ENCODE measurements at regions not wholly inside any gene's neighbourhood (a gene's known extent, or its start where the extent isn't known, plus 50 kb on each side); places are given as distances from the start of the nearest gene placed in this dataset.
"Not testable (repeated sequence)": the region's sequence is repeated elsewhere in the genome, so short reads cannot be mapped to it uniquely, and the experiment has no call there.

DNA sequence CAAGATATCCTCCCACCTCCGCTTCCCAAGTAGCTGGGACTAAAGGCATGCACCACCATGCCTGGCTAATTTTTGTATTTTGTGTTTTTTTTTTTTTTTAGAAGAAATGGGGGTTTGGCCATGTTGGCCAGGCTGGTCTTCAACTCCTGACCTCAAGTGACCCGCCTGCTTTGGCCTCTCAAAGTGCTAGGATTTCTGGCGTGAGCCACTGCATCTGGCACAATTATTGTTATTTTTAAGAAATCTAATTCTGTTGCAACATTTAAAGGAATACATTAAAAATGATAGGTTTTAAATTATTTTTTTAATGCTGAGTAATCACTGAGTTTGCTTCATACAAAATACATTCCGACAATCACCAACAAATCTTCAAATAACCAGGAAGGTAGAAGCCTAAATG is 178.1 kb upstream of the SEMA3E start:
- DNase-seq (ENCODE audit: low spot score): no peak

DNA sequence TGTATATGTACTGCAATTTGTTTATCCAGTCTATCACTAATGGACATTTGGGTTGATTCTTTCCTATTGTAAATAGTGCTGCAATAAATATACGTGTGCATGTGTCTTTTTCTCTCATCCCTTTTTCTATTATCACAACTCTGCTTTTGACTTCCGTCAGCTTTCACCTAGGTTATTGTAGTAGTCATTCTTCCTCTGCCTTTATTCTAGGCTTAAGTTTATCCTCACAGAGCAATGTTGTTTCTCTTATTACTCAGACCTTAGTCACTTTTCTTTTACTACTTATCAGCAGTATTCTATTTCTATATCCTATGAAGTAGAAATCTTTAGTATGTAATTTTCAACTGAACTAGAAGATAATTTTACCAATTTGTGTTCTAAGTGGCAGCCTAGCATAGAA is 175.3 kb upstream of the SEMA3E start:
- no peak for DNase-seq (ENCODE audit: low spot score)

- no peak for DNase-seq (ENCODE audit: low spot score)
Observed at GRCh38 chr7:83821866-83822265, 172.9 kb upstream of the SEMA3E start.

DNA sequence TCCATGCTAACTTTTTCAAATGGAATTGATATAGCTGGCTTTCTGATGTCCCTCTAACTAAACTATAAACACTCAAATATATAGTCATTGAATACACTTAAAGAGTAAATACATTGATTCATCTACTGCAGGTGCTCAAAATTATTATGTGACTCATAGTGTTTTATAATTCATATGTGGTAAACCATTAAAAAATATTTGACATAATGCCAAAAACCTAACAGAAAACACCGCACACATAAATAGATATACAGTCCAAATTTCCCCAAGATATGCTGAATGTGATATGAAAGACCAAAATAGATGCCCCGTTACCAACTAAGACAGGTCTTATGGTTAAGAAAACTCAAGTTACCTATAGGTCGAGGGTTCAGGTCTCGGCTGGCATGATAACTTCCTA is 171.7 kb upstream of the SEMA3E start:
- no peak for DNase-seq (ENCODE audit: low spot score)

DNA sequence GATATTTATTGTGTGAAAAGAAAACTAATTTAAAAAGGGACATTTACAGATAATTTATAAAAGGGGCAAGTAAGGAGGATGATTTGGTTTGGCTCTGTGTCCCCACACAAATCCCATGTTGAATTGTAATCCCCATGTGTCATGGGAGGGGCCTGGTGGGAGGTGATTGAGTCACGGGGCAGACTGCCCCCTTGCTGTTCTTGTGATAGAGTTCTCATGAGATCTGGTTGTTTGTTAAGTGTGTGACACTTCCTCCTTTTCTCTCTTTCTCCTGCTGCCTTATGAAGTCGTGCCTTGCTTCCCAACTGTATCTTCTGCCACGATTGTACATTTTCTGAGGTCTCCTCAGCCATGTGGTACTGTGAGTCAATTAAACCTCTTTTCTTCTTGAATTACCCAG is 171.0 kb upstream of the SEMA3E start:
- DNase-seq (ENCODE audit: low spot score): no peak

GRCh38 chr7:83814480-83814879 is 165.5 kb upstream of the SEMA3E start:
- DNase-seq (ENCODE audit: low spot score): no peak

DNA sequence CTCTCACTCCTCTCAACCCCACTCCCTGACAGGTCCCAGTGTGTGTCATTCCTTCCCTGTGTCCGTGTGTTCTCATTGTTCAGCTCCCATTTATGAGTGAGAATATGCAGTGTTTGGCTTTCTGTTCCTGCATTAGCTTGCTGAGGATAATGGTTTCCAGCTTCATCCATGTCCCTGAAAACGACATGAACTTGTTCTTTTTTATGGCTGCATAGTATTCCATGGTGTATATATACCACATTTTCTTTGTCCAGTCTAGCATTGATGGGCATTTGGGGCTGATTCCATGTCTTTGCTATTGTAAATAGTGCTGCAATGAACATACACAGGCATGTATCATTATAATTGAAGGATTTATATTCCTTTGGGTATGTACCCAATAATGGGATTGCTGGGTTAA is 163.6 kb upstream of the SEMA3E start:
- DNase-seq (ENCODE audit: low spot score): not testable (repeated sequence)

- DNase-seq (ENCODE audit: low spot score): no peak
Observed at GRCh38 chr7:83808982-83809381, 160.0 kb upstream of the SEMA3E start.

GRCh38 chr7:83807774-83808173 is 158.8 kb upstream of the SEMA3E start:
- DNase-seq (ENCODE audit: low spot score): no peak

DNA sequence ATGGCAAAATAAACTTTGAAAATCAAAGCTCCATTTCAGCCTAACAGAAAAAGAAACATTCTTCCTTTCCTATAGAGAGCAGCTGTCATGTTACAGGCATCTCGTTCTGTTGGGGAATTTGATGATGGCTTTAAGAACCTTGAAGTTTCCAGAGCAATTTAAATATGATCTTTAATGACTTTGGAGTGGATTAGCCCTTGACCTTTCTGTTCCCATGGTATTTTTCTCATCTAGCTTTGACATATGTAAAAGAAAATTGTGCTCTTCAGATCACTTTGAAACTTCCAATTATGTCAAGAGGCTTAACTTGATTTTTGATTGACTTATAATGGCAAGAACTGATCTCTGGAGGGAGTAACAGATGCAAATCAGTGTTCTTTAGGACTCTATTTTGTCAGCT is 157.6 kb upstream of the SEMA3E start:
- no peak for DNase-seq (ENCODE audit: low spot score)

DNA sequence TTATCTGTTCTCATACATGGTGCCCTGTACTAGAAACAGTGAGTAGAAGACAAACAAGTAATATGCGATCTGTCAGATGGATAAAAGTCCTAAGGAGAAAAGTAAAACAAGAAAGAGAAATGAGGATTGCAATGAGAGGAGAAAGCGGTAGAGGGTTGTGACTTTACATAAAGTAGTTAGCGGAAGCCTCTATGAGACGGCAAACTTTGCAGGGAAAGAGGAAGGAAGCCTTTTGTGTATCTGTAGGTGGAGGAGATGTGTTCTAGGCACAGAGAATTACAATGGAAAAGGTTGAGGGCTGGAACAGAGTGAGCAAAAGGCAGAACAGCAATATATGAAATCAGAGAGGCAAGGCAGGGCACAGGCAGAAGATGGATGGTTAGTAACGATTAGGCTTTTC is 150.4 kb upstream of the SEMA3E start:
- DNase-seq (ENCODE audit: low spot score): no peak

- no peak for DNase-seq (ENCODE audit: low spot score)
Observed at GRCh38 chr7:83798489-83798888, 149.6 kb upstream of the SEMA3E start.

- no peak for DNase-seq (ENCODE audit: low spot score)
Observed at GRCh38 chr7:83796760-83797159, 147.8 kb upstream of the SEMA3E start.

DNA sequence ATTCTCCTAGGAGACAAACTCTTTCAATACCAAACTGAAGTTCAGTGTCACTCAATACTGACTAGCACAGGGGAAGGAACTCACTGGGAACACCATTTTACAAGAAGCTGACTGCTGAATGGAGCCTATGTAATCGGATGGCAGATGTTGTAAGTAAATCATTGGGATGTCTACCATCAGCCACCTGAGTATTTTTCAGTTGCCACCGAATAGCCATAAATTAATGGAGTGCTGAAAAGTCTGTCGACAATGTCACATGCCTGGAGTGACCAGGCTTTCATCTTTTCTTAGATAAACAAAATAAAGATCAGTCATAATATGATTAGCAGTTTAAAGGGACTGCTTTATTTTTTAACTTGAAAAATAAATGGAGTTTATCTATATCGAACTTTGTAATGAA is 145.9 kb upstream of the SEMA3E start:
- DNase-seq (ENCODE audit: low spot score): no peak

DNA sequence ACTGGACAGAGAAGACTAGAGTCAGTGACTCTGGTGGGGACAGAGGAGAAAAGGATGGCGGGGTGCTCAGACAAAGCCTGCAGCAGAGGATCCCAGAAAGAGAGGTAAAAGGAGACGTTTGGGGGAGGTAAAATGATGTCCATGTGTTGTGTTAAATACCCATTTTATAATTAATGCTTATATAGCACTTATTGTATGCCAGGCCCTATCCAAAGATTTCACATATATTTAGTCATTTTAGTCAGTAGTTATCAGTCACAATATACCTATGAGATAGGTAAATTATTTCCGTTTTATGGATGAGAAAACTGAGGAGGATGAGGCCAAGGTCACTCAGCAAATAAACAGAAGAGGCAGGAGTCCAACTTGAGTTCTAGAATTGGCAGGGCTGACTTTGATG is 144.6 kb upstream of the SEMA3E start:
- DNase-seq (ENCODE audit: low spot score): no peak

DNA sequence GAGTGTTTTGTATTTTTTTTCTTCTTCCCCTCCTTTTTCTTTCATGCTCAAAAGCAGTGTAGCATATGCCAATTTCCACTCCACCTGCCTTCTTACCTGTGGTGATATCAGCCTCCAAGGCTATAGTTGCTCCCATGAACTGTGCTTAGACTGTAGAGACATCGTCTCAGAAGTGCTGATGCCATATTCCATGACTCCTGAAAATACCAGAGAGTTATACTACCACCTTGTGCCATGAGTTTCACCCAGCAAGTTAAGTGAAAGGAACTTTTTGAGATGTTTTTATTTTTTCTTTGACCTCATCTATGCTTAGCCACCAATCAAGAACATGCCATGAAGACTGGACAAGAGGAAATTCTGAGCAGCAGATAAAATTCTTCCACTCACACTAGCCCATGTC is 142.8 kb upstream of the SEMA3E start:
- no peak for DNase-seq (ENCODE audit: low spot score)

GRCh38 chr7:83786858-83787257 is 137.9 kb upstream of the SEMA3E start:
- DNase-seq (ENCODE audit: low spot score): no peak

- no peak for DNase-seq (ENCODE audit: low spot score)
Observed at GRCh38 chr7:83782628-83783027, 133.7 kb upstream of the SEMA3E start.

DNA sequence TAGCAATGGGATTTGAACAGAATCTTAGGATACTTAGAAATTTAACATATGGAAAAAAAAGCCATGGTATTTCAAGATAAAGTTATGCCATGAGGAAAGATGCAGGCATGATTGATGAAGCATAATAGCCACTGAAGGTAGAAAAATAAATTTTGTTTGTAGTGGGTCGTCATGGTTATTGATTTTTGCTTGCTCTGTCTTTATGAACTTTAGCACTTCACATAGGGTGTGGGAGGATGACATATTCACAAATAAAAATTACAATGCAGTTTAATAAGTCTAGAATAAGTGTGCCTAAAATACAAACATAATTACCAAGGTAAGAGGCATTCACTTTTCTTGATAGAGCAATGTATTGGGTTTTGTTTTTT is 129.1 kb upstream of the SEMA3E start:
- no peak for DNase-seq (ENCODE audit: low spot score)

GRCh38 chr7:83777406-83778072 is 128.6 kb upstream of the SEMA3E start:
- DNase-seq (ENCODE audit: low spot score): no peak

DNA sequence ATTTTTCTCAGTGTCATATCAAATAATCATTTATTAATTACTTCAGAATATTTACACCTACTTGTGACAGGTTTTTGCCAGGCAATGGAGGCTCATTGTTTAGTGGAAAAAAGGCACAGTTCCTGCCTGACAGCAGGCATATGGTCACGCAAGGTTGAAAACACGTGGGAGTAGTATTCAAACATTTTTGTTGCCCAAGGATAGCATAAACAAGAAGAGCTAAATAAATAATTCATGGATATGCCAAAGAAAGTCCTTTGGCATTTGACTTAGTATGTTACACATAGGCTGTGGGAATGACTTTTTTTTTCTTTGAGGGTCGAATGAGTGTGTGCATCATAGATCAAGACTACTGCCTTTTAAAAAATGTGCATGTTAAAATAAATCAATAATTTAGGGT is 120.5 kb upstream of the SEMA3E start:
- no peak for DNase-seq (ENCODE audit: low spot score)

- no peak for DNase-seq (ENCODE audit: low spot score)
Observed at GRCh38 chr7:83751217-83751616, 102.3 kb upstream of the SEMA3E start.

- no peak for DNase-seq (ENCODE audit: low spot score)
Observed at GRCh38 chr7:83749495-83749894, 100.6 kb upstream of the SEMA3E start.

- no peak for DNase-seq (ENCODE audit: low spot score)
Observed at GRCh38 chr7:83739527-83739926, 90.6 kb upstream of the SEMA3E start.

DNA sequence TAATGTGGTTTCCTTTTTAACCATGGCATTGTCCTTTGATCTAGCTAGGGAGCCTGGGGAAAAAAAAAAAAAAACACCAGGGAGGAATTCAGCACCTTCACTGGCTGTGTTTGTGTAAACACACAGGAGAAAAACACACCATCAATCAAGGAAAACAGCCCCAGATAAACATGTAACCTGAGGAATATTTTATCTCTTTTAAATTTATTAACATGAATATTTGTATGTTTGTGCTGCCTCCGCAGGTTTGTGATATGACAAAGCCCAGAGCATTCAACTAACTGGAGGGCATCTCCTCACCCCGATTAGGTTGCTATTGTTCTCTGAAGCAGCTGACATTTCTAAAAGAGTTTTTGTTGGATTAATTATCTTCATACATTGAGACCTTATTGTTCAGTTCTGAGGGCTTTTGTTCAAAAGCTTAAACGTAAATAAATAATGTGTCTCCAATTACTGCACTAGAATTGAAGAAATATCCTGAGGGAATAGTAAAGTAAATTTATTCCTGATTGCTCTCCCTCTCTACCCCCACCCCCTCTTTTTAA is 89.4 kb upstream of the SEMA3E start:
- no peak for DNase-seq (ENCODE audit: low spot score)

Measured in LoVo (cell line).